Neural progenitor cell (in vitro differentiated cells): ENCODE measurements at regions not wholly inside any gene's neighbourhood (a gene's known extent, or its start where the extent isn't known, plus 50 kb on each side); places are given as distances from the start of the nearest gene placed in this dataset.

Experiments
- EZH2 ChIP-seq: fragments of 200-600 bp; sonication (generic); IDR thresholded peaks from 2 replicates; pipeline ENCODE4 v1.6.1; 2017; ENCODE audit warnings: antibody characterized with exemption, mild to moderate bottlenecking, moderate library complexity
- EZH2phosphoT487 ChIP-seq: fragments of 200-600 bp; sonication (generic); IDR thresholded peaks from 2 replicates; pipeline ENCODE4 v1.6.1; 2017; ENCODE audit warnings: antibody characterized with exemption
- TF ChIP-seq, protein P1 (sequence below): fragments of 200-600 bp; sonication (generic); IDR thresholded peaks from 2 replicates; pipeline ENCODE4 v1.5.1; 2017; ENCODE audit warnings: antibody characterized with exemption, mild to moderate bottlenecking

DNA sequence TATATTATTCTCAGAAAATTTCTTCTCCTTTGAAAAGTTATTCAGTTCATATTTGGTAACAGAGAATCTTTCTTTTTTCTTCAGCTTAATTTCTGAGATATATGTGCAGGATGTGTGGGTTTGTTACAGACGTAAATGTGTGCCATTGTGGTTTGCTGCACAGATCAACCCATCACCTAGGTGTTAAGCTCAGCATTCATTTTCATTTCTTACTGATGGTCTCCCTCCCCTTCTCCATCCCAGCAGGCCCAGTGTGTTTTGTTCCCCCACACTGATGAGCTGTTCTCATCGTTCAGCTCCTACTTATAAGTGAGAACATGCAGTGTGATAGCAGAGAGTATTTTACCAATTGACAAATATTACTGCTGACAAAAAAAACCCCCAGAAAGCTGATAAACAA, 330.0 kb upstream of the CHD1 start:
- TF ChIP-seq, protein P1, sequence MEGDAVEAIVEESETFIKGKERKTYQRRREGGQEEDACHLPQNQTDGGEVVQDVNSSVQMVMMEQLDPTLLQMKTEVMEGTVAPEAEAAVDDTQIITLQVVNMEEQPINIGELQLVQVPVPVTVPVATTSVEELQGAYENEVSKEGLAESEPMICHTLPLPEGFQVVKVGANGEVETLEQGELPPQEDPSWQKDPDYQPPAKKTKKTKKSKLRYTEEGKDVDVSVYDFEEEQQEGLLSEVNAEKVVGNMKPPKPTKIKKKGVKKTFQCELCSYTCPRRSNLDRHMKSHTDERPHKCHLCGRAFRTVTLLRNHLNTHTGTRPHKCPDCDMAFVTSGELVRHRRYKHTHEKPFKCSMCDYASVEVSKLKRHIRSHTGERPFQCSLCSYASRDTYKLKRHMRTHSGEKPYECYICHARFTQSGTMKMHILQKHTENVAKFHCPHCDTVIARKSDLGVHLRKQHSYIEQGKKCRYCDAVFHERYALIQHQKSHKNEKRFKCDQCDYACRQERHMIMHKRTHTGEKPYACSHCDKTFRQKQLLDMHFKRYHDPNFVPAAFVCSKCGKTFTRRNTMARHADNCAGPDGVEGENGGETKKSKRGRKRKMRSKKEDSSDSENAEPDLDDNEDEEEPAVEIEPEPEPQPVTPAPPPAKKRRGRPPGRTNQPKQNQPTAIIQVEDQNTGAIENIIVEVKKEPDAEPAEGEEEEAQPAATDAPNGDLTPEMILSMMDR, result no peak
- TF ChIP-seq EZH2 (no peak), EZH2phosphoT487 (no peak)
